ENCODE measurements at regions not wholly inside any gene's neighbourhood (a gene's known extent, or its start where the extent isn't known, plus 50 kb on each side); places are given as distances from the start of the nearest gene placed in this dataset.
"Not testable (repeated sequence)": the region's sequence is repeated elsewhere in the genome, so short reads cannot be mapped to it uniquely, and the experiment has no call there.

DNA sequence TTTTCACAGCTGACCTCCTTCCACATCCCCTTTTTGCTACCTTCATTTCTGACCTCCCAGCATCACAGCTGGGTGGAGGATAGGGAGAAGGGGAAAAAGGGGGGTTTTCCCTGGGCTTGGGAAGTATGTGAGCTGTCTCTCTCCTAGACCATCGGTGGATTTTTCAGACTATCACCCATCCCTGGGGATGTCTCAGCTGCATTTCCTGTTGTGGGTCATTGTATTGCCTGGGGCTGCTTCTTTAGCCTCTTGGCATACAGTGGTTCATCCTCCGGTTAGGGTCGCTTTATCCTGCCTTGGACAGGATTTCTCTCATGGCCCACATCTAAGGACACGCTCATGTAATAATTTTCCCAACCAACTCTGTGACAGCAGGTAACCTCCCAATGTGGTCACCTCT lies 142.5 kb upstream of the ARG1 start:
- no peak for DNase-seq

DNA sequence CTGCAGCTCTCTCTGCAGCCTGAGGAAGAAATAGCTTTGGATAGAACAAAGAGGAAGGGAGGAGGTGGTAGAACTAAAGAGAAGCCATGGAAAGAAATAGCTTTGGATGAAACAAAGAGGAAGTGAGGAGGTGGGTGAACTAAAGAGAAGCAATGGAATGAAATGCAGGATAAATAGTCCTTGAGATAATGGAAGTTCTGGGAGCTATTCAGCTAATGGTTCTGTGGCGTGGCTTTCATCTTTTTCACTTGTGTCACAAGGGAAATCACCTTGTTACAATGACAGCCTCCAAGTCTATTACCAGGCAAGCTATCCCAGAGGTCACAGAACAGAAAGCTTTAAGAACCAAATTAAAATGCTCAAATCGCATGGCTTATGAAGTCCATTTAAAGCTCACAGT lies 141.3 kb upstream of the ARG1 start:
- DNase-seq = no peak

DNA sequence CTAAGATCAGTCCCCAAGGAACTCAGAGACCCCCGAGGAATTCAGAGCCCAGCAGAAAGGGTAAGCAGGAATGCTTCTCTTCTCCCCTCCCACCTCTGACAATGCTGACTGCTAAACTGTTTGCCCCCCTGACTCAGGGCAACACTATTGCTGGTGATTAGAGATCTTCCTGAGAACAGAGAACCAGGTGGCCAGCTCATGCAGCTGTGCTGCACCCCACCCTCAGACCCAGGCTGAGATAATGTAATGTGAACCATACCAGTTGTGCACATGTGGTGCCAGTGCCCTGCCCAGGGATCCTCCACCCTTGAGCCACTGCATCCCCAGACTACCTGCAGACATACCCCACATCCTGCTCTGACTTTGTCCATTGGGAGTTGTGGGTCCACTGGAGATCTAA lies 139.1 kb upstream of the ARG1 start:
- DNase-seq = no peak

DNA sequence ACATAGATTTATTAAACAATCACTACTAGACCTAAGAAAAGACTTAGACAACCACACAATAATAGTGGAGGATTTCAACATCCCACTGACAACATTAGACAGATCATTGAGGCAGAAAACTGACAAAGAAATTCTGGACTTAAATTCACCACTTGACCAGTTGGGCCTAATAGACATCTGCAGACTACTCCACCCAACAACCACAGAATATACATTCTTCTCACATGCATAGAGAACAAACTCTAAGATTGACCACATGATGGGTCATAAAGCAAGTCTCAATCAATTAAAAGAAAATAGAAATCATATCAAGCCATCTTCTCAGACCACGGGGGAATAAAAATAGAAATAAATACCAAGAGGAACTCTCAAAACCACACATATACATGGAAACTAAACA lies 136.7 kb upstream of the ARG1 start:
- no peak for DNase-seq

DNA sequence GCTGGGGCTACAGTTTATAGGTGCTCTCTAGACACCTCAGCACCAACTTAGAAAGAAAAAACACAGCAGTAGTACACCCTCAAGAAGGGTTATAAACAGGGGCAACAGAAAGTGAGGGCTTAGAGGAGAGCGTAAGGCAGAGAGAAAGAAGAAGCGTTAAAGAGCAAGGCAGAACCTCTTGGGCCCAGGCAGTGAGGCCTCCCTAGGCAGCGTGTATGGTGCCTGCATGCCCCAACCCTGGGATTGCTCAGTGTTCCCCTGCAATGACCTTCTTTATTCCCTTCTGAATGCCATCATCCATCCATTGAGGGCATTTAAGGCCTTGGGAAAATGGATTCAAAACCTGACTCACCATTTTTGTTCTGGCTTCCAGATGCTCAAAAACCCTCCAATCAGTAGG lies 130.0 kb upstream of the ARG1 start:
- no peak for DNase-seq

DNA sequence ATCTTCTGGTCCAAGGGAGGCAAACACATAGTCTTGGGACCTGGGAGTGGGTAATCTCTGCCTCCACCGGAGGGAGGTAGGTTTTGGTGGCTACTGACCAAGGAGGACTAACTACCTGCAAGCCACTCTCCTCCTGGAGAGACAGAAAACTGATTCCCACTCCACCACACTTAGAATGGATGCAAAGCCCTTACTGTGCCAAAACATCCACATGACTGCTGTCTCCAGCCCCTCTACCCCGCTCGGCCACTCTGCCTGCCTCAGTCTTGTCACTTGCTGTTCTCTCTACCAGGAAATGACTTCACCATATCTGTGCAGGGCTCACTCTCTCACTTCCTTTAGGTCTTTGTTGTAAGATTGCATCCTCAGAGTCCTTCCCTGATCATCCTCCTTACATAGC lies 129.5 kb upstream of the ARG1 start:
- peak in 1 of 2 donors; percentile 26 for DNase-seq

DNA sequence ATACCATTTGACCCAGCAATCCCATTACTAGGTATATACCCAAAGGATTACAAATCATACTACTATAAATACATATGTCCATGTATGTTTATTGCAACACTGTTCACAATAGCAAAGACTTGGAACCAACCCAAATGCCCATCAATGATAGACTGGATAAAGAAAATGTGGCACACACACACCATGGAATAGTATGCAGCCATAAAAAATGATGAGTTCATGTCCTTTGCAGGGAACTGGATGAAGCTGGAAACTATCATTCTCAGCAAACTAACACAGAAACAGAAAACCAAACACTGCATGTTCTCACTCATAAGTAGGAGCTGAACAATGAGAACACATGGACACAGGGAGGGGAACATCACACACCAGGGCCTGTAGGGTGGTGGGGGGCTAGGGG lies 127.7 kb upstream of the ARG1 start:
- not testable (repeated sequence) for DNase-seq

DNA sequence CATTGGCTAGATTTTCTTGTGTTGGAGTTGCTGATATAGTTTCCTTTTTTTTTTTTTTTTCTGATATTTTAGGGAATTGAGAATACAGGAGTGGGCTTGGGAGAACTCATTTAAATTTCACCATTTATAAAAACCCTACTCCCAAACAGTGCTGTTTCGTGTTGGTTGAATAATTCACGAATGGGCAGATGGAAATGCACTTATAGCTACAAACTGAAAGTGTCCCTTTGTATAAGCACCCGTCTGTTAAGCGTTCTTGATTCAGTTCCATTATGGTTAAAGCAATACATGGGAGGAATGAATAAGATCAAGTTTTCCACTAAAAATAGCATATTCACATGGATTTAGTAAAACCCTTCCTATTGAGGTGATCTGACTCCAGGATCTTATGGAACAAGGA lies 122.2 kb upstream of the ARG1 start:
- no peak for DNase-seq

DNA sequence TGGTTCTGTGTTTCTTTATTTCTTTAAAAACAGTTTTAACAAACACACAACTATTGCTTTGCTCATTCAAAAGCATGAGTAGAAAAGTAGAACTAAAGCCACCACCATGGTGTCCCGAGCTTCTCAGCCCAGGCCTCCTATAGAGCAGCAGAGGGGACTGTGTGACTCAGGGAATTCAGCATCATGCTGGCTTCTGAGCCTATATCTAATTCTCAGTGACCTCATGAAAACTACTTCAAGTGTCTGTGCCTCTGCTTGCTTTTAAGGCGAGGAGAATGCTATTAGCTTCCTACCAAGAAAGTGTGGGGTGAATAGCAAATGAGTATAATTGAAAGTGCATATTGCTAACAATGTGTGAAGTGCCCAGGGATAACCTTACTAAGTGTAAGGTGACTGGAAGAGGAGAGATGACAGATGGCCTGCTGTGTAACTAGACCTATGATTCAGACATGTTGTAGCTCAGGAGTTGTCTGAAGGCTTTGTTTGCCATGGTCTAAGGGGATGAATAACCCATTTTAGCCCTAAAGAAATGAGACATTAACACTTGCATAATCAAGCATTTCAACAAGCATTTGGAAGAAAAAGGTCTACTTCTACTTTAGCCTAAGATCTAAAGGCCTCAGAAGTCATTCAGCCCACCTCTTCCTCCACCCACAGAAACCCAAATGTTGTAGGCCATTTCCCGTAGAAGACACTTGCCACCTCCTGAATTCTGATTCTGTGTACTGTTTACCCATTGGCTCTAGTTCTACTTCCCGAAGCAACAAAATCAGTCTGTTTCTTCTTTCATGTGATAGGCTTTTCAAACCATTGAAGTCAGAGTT lies 121.5 kb upstream of the ARG1 start:
- no peak for DNase-seq

DNA sequence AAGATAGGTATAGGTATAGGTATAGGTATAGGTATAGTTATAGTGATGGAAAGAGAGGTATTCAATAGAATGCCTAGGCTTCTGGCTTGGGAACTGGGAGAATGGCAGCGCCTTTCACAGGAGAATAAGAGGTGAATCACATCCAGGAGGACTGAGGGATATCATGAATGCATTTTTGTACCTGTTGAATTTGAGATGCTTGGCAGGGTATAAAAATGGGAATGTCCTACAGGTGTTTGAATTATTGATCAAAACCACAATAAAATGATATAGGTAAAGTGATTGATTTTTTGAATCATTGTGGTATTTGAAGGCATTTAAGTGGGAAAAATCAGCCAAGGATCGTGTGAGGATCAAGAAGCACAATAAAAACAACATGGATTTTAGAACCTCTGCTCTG lies 119.2 kb upstream of the ARG1 start:
- no peak for DNase-seq

DNA sequence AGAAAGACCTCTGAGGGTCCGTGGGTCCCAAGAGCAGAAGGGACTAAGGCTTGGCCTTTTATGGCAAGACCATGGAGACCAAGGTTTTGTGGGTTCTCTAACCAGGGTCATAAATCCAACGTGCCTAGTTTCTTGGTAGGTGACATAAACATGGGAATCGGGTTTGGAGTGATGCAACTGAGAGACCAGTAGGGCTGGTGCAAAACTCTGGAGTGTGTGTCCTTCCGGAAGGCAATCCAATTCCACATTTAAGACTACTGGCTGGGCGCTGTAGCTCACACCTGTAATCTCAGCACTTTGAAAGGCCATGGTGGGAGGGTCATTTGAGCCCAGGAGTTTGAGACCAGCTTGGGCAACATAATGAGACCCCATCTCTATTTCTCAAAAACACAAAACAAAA lies 116.5 kb upstream of the ARG1 start:
- DNase-seq = no peak

DNA sequence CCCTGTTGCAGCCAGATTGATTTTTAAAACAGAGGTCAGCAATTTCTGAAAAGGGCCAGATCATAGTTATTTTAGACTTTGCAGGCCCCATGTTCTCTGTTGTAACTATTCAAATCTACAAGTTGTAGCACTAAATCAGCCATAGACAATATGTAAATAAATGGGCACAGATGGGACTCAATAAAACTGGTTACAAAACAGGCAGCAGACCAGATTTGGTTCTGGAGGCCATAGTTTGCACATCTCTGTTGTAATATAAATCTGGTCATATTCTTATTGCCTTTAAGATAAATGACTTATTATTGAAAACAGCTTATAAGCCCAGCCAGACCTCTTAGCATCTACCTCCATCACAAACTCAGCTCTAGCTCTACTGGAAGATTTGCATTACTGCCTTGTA lies 114.0 kb upstream of the ARG1 start:
- DNase-seq = no peak

DNA sequence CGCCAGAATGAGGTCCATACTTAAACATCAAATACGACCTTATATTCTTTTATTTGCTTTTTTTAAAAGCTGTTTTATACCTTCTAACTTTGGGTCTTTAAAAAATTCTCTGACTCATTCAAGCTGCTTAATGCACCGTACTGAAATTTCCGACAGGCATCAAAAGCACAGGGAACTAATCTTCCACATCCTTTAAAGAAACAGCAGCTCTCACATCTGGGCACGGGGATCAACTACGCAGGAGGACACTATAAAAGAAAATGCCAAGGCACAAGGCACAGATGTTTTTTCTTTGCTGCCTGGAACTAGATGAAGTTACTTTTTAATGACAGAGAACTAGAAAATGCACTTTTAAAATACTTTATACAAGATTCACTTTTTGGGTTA lies 112.4 kb upstream of the ARG1 start:
- DNase-seq = no peak

DNA sequence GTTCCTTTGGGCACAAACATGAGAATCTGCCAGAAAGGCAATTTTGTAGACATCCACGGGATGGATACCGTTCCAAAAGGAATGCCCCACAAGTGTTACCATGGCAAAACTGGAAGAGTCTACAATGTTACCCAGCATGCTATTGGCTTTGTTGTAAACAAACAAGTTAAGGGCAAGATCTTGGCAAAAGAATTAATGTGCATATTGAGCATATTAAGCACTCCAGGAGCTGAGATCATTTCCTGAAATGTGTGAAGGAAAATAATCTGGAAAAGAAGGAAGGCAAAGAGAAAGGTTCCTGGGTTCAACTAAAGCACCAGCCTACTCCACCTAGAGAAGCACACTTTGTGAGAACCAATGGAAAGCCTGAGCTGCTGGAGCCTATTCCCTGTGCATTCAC lies 103.9 kb upstream of the ARG1 start:
- DNase-seq = no peak

DNA sequence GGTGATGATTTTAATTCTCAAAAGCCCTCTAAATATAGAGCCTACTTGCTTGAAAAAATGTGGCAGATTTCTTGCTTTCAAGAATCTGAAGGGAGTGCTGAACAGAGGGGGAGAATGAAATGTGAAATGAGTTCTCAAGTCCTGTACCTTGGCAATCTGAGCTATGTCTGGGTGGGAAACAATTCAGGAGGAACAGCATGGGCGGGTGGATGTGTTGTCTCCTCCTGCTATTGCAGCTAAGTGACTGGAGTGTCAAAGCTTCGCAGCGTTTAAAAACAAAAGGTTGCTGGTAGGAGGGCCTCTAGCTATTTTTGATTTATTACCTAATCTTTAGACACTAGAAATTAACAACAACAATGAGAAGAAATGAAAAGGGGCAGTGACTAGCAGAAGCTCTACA lies 102.5 kb upstream of the ARG1 start:
- DNase-seq = no peak

DNA sequence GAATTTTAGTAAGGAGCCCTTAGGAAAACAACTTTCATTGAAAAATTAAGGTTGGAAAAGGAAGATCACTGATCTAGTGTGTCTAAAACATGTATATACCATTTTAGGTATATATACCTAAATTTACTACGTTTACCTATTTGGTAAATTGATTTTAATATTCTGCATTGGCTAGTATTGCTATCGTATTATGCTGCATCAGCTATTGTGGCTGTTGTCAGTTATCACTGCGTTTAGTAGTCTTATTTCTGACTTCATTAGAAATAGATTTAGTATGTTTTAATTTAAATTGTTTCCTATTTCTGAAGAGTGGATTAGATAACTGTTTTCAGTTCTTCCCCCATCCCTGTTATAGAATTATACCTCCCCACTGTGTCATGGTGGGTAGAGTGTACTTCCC lies 101.7 kb upstream of the ARG1 start:
- DNase-seq = no peak

DNA sequence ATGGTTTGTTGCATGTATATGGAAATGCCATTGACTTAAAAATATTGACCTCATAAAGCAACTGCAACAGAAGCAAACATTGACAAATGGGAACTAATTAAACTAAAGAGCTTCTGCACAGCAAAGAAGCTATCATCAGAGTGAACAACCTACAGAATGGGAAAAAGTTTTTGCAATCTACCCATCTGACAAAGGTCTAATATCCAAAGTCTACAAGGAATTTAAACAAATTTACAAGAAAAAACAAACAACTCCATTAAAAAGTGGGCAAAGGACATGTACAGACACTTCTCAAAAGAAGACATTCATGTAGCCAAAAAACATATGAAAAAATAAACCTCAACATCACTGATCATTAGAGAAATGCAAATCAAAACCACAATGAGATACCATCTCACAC lies 99.7 kb upstream of the ARG1 start:
- DNase-seq = not testable (repeated sequence)

DNA sequence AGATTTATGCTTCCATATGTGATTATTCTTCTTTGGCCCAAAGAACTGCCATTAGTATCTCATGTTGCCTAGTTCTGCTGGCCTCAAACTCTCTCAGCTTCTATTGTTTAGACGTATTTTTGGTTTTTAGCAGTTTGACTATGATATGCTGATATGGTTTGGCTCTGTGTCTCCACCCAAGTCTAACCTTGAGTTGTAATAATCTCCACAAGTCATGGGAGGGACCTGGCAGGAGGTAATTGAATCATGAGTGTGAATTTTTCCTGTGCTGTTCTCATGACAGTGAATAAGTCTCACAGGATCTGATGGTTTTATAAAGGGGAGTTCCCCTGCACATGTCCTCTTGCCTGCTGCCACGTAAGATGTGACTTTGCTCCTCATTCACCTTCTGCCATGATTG lies 96.7 kb upstream of the ARG1 start:
- DNase-seq = no peak

DNA sequence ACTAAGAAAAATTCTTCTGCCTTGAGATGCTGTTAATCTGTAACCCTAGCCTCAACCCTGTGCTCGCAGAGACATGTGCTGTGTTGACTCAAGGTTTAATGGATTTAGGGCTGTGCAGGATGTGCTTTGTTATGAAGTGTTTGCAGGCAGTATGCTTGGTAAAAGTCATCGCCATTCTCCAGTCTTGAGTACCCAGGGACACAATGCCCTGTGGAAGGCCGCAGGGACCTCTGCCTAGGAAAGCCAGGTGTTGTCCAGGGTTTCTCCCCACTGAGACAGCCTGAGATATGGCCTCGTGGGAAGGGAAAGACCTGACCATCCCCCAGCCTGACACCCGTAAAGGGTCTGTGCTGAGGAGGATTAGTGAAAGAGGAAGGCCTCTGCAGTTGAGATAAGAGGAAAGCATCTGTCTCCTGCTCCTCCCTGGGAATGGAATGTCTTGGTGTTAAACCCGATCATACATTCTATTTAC lies 94.2 kb upstream of the ARG1 start:
- DNase-seq = not testable (repeated sequence)

DNA sequence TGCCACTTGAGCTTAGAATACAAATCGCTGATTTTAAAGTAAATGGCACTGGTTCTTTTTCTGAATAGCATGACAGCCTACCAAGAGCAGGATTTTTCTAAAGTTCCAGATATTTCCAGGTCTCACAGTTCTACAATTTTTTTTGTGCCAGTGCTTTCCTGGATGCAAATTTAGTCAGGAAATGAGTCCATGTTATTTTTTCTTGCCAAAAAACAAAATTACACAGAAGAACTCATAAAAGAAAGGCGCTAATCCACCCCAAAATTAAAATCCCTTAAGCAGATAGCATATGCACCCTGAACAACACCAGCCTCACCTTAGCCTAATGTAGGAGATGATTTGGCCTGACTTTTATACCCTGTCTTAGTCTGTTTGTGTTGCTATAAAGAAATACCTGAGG lies 86.4 kb upstream of the ARG1 start:
- DNase-seq = no peak

DNA sequence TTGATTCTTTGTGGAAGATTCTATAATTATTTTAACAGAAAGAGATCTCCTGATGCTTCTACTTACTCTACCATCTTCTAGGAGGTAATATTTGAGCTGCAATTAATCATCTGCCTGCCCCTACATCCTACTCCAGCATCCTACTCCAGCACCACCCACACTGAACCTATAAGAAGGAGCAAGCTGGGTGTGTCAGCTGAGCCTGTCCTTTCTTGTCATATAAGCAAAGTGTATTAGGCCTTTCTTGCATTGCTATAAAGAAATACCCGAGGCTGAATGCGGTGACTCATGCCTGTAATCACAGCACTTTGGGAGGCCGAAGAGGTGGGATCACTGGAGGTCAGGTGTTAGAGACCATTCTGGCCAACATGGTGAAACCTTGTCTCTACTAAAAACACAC lies 84.2 kb upstream of the ARG1 start:
- DNase-seq = no peak

DNA sequence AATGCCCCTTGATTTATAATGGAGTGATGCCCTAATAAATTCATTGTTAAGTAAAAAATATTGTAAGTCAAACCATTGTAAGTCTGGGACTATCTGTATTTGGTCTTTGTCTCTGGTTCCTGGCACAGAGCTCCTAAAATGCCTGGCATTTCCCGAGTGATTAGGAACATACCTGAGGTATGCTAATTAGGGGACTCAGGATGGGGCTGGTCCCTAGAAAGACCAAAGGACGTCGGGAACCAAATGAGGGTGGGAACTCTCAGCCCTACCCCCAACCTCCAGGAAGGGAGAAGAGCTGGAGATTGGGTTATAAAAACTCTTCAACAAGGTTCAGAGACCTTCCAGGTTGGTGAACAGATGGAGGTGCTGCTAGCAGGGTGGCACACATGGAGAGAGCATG lies 82.6 kb upstream of the ARG1 start:
- no peak for DNase-seq

DNA sequence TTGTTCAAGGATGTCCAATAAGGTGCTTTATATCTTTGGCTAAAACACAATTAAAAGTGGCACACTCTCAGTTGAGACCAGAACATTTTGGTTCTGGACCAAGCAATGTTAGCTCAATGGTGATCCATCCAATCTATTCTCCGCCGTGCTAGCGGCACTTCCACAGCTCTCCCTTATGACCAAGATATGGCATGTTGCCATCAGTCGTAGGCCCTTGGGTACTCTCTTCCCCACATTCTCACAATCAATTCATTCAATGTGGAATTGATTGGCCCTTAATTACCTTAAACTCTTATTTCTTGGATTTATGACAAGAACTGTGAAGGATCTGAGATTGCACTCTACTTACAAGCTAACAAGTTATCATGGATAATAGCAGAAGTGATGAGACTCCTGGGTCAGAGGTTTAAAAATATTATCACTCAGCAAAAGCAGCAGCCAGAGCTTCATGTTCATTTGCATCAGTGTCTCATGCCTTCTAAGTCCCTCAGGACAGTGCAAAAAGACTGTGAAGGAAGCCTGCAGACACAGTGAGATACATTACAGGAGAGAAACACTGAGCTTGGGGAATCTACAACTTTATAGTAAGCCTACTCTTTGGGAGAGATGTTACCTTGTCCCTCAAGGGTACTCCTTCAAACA lies 80.0 kb upstream of the ARG1 start:
- DNase-seq = no peak

DNA sequence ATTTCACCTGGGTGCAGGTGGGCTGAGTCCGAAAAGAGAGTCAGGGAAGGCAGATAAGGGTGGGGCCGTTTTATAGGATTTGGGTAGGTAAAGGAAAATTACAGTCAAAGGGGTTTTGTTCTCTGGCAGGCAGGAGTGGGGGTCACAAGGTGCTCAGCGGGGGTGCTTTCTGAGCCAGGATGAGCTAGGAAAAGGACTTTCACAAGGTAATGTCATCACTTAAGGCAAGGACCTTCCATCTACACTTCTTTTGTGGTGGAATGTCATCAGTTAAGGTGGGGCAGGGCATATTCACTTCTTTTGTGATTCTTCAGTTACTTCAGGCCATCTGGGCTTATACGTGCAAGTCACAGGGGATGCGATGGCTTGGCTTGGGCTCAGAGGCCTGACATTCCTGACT lies 68.6 kb upstream of the ARG1 start:
- DNase-seq = not testable (repeated sequence)

DNA sequence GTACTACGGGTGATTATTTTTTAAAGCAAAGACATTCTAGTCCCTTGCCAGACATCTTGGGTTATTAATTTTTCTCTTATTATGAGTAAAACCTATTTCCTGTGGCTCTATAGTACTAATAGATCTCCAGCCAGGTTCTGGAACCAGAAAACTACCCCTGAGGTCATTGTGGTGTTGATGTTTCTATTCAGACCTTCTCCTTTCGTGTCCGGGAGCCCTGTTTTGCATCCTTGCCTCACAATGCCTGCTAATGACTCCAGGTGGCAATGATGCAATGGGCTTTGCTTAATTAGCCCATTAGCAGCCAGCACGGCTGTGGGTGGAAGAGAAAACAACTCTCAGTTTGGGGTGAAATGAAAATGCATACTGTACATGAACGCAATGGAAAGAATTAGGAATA lies 62.9 kb upstream of the ARG1 start:
- no peak for DNase-seq

All from CD4-positive, alpha-beta T cell treated with Interleukin-1 beta for 1 hour (primary cell).